Urothelium cell line (cell line): ENCODE measurements at regions not wholly inside any gene's neighbourhood (a gene's known extent, or its start where the extent isn't known, plus 50 kb on each side); places are given as distances from the start of the nearest gene placed in this dataset.
"Not testable (repeated sequence)": the region's sequence is repeated elsewhere in the genome, so short reads cannot be mapped to it uniquely, and the experiment has no call there.

ENCODE experiments used
- DNase-seq: peaks from one replicate; pipeline ENCODE4 v3.0.0; 2011; ENCODE audit warnings: low spot score, mixed read lengths
- FAIRE-seq: peaks from 2 replicates; lab custom pipeline; 2011; peaks lifted over from hg19 to GRCh38; lab: Jason Lieb, UNC

DNA sequence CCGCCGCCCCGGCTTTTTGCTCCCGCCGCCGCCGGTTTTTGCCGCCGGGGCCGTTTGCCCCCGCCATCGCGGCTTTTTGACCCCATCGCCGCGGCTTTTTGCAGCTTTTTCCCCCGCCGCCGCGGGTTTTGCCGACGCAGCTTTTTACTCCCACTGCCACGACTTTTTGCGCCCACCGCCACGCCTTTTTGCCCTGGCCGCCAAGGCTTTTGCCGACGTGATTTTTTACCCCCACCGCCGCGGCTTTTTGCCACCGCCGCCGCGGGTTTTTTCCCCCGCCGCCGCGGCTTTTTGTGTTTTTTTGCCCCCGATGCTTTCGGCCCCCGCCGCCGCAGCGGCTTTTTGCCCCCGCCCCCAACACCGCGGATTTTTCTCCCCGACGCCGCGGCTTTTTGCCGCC is 5001.9 kb upstream of the OR11H1 start:
- DNase-seq, FAIRE-seq: not testable (repeated sequence)

- DNase-seq, FAIRE-seq: not testable (repeated sequence)
Observed at GRCh38 chr22:10531141-10531540, 4996.9 kb upstream of the OR11H1 start.

DNA sequence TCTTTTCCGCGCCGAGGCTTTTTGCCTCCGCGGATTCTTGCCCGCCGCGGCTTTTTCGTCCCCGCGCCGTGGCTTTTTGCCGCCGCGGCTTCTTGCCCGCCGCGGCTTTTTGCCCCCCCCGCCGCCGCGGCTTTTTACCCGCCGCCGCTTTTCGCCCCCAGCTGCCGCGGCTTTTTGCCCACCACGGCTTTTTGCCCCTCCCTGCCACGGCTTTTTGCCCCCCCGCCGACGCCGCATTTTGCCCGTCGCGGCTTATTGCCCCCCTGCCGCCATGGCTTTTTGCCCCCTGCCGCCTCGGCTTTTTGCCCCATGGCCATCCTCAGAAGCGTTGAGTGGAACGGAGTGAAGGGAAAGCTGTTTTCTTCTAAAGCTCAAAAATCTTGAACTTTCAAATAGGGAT is 4955.5 kb upstream of the OR11H1 start:
- FAIRE-seq, DNase-seq: not testable (repeated sequence)

DNA sequence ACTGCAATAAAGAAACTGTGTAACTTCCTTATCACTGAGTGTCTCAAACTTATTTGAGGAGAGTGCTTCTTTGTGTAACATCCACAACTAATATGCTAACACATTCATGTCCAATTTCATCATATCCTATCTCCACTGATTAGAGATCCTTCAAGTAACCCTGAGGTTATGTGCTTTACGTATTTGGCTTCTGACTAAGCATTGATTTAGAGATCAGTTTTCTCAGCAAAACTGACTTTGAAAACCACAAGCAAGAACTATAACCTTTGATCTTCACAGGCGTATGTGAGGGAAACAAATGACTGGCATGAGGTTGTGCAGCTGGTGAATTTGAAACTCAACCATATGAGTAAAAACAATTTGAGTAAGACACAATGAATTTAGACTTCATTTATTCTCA is 4926.9 kb upstream of the OR11H1 start:
- not testable (repeated sequence) for FAIRE-seq, DNase-seq

DNA sequence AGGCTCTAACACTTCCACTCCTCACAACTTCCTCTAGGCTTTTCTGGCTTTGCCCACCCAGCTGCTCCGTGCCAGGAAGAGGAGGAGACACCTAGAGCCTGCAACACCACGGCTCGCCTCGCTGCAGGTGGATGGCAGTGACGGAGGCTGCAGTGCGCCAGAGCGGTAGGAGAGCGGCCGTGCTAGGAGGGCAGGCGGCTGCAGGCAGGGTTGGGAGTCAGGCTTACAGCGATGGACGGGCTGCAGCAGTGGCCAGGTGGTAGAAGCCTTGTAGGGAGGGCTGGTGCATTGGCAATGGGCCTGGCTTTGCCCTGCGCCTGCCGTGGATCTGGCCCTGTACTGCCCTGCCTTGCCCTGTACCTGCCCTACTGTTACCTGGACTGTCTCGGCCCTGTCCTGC is 4896.0 kb upstream of the OR11H1 start:
- FAIRE-seq, DNase-seq: not testable (repeated sequence)

GRCh38 chr22:10635341-10635740 is 4892.7 kb upstream of the OR11H1 start:
- DNase-seq, FAIRE-seq: not testable (repeated sequence)

GRCh38 chr22:10662818-10663217 is 4865.2 kb upstream of the OR11H1 start:
- not testable (repeated sequence) for DNase-seq, FAIRE-seq

DNA sequence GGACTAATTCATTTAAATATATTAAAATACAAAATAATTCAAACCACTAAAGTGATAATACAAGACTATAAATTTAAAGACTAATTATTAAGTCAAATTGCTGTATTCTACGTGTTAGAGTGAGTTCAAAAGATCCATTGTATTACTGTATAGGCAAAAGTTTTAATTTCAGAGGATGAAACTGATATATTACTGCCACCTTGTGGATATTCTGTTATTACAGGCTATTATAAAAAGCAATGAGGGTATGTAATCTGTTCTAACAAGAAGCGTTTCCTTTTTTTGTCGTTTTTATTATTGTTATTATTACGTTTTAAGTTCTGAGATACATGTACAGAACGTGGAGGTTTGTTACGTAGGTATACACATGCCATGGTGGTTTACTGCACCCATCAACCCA is 4854.9 kb upstream of the OR11H1 start:
- not testable (repeated sequence) for DNase-seq, FAIRE-seq

DNA sequence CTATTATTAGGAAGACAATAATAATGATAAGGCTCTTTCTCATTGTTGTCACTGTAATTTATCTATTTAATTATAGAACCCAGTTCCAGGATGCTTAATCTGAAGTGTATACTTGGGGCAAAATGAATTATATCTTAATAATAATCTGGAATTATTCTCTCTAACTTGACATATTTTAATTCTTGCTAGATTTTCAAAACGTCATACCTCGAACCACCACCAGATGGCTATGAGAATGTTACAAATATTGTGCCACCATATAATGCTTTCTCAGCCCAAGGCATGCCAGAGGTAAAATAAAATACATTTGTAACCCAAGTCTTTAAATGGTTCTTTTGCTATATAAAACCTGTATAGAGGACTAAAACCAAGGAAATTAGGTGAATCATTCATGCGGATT is 4849.3 kb upstream of the OR11H1 start:
- not testable (repeated sequence) for DNase-seq, FAIRE-seq

- not testable (repeated sequence) for FAIRE-seq, DNase-seq
Observed at GRCh38 chr22:10685436-10685835, 4842.6 kb upstream of the OR11H1 start.

- not testable (repeated sequence) for FAIRE-seq, DNase-seq
Observed at GRCh38 chr22:10687256-10687655, 4840.7 kb upstream of the OR11H1 start.

DNA sequence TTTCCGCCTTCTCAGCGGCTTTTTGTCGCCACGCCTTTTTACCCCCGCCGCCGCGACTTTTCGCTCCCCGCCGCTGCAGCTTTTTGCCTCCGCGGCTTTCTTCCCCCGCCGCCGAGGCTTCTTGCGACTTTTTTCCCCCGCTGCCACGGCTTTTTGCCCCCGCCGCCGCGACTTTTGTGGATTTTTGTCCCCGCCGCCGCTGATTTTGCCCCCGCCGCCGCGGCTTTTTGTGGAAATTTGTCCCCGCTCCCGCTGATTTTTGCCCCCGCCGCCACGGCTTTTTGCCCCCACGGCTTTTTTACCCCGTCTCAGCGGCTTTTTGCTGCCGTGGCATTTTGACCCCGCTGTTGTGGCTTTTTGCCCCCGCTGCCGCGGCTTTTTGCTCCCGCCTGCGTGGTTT is 4829.2 kb upstream of the OR11H1 start:
- not testable (repeated sequence) for FAIRE-seq, DNase-seq

- not testable (repeated sequence) for FAIRE-seq
- peak; percentile 10 for DNase-seq
Observed at GRCh38 chr22:10699301-10700097, 4828.5 kb upstream of the OR11H1 start.

DNA sequence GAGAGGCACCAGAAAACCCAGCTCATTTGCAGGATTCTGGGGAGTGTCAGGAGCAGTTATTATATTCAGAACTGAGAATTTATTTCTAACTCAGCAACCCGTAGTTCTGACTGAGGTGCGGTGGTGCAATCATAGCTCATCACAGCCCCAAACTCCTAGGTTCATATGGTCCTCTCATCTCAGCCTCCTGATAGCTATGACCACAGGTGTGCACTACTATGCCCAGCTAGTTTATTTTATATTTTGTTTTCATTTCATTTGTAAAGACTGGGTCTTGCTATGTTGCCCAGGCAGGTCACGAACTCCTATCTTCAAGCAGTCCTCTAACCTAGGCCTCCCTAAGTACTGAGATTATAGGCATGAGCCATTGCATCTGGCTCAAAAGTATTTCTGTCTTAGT is 4819.8 kb upstream of the OR11H1 start:
- not testable (repeated sequence) for FAIRE-seq, DNase-seq

GRCh38 chr22:10710923-10711322 is 4817.1 kb upstream of the OR11H1 start:
- not testable (repeated sequence) for FAIRE-seq

GRCh38 chr22:10722804-10723203 is 4805.2 kb upstream of the OR11H1 start:
- not testable (repeated sequence) for FAIRE-seq, DNase-seq

More at GRCh38 chr22:10710923-10711322, 4817.1 kb upstream of the OR11H1 start:
- not testable (repeated sequence) for DNase-seq

DNA sequence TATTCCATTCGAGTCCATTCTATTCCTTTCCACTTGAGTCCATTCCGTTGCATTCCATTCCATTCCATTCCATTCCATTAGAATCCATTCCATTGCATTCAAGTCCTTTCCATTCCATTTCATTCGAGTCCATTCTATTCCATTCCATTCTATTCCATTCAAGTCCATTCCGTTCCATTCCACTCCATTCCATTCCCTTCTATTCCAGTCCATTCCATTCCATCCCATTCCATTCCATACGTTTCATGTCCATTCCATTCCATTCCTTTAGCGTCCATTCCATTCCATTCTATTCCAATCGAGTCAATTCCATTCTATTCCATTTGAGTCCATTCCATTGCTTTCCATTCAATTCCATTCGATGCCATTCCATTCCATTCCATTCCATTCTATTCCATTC is 4804.0 kb upstream of the OR11H1 start:
- not testable (repeated sequence) for FAIRE-seq, DNase-seq

DNA sequence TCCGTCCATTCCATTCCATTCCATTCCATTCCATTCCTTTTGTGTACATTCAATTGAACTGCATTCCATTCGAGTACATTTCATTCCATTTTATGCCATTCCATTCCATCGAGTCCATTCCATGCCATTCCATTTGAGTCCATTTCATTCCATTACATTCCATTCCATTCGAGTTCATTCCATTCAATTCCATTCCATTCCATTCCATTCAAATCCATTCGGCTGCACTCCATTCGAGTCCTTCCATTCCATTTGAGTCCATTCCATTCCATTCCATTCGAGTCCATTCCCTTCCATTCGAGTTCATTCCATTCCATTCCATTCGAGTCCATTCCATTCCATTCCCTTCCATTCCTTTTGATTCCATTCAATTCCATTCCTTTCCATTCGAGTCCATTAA is 4800.6 kb upstream of the OR11H1 start:
- FAIRE-seq = no peak
- no peak for DNase-seq

DNA sequence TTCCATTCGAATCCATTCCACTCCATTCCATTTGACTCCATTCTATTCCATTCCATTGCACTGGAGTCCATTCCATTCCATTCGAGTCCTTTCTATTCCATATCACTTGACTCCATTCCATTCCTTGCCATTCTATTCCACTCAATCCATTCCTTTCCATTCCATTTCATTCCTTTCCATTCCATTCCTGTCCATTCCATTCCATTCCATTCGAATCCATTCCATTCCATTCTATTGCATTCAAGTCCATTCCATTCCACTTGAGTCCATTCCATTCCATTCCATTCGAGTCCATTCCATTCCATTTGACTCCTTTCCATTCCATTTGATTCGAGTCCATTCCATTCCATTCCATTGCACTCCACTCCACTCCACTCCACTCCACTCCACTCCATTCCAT is 4798.0 kb upstream of the OR11H1 start:
- FAIRE-seq, DNase-seq: not testable (repeated sequence)

DNA sequence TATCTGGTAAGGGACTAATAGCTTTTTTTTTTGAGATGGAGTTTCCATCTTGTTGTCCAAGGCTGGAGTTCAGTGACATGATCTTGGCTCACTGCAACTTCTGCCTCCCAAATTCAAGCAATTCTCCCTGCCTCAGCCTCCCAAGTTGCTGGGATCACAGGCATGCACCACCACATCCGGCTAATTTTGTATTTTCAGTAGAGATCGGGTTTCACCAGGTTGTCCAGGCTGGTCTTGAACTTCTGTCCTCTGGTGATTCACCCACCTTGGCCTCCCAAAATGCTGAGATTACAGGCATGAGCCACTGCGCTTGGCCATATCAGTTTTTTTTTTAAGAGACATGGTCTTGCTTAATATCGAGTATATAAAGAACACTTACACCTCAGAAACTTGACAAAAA is 4797.3 kb upstream of the OR11H1 start:
- DNase-seq, FAIRE-seq: not testable (repeated sequence)

DNA sequence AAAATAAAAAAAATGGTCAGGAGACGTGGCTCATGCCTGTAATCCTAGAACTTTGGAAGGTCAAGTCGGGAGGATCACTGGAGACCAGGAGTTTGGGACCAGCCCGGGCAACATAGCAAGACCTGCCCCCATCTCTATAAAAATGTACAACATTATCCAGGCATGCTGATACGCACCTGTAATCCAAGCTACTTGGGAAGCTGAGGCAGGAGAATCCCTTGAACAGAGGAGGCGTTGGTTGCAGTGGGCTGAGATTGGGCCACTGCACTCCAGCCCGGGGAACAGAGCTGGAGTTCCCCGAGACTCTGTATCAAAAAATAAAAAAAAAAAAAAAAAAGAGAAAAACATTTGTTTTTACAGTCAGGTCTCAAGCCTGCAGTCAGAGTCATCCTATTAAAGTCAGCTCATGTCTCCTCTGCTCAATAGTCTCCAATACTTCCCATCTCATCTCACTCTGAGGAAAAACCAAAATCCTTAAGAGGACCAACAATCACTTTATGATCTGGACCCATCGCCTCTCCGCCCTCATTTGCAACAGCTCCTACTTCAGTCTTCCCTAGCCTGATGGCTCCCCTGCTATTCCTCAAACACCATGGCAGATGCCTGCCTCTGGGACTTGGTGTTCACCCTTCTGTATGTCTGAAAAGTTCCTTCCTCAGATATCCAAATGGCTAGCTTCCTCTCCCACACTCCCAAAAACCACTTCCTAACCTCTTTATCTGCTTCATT is 4796.6 kb upstream of the OR11H1 start:
- not testable (repeated sequence) for DNase-seq, FAIRE-seq
